GM19463 (cell line): ENCODE measurements at regions not wholly inside any gene's neighbourhood (a gene's known extent, or its start where the extent isn't known, plus 50 kb on each side); places are given as distances from the start of the nearest gene placed in this dataset.

Source experiments
- ATAC-seq: cut with Tn5 transposase; IDR thresholded peaks from one replicate; pipeline ENCODE4 v1.9.1; 2021; ENCODE audit warnings: mild to moderate bottlenecking, moderate library complexity; ENCODE audit not compliant: unreplicated experiment

GRCh38 chr4:171759274-171759673 is 53.9 kb upstream of the GALNTL6 start:
- ATAC-seq = no peak

- no peak for ATAC-seq
These were observed 61.7 kb upstream of the GALNTL6 start for GRCh38 chr4:171751538-171751937.

- ATAC-seq = no peak
These were observed 66.8 kb upstream of the GALNTL6 start for GRCh38 chr4:171746418-171746817.

- ATAC-seq = no peak
These were observed 70.8 kb upstream of the GALNTL6 start for GRCh38 chr4:171742436-171742835.

GRCh38 chr4:171727185-171727584 is 86.0 kb upstream of the GALNTL6 start:
- ATAC-seq = no peak

GRCh38 chr4:171721937-171722336 is 91.3 kb upstream of the GALNTL6 start:
- ATAC-seq = no peak

- ATAC-seq = no peak
These were observed 93.5 kb upstream of the GALNTL6 start for GRCh38 chr4:171719691-171720090.

- ATAC-seq = no peak
These were observed 94.5 kb upstream of the GALNTL6 start for GRCh38 chr4:171718665-171719064.

GRCh38 chr4:171718069-171718468 is 95.1 kb upstream of the GALNTL6 start:
- ATAC-seq = no peak

- no peak for ATAC-seq
These were observed 95.9 kb upstream of the GALNTL6 start for GRCh38 chr4:171717231-171717741.

- ATAC-seq = no peak
These were observed 97.2 kb upstream of the GALNTL6 start for GRCh38 chr4:171715973-171716372.

GRCh38 chr4:171714791-171715454 is 98.3 kb upstream of the GALNTL6 start:
- ATAC-seq = no peak

- no peak for ATAC-seq
These were observed 102.5 kb upstream of the GALNTL6 start for GRCh38 chr4:171710743-171711142.

- peak; percentile 96 for ATAC-seq
These were observed 136.5 kb upstream of the GALNTL6 start for GRCh38 chr4:171676555-171677215.

GRCh38 chr4:171674781-171675180 is 138.4 kb upstream of the GALNTL6 start:
- no peak for ATAC-seq

GRCh38 chr4:171668403-171668802 is 144.8 kb upstream of the GALNTL6 start:
- no peak for ATAC-seq

- ATAC-seq = no peak
These were observed 145.3 kb upstream of the GALNTL6 start for GRCh38 chr4:171667906-171668305.

GRCh38 chr4:171651071-171651470 is 162.1 kb upstream of the GALNTL6 start:
- no peak for ATAC-seq

- ATAC-seq = peak; percentile 81
These were observed 162.7 kb upstream of the GALNTL6 start for GRCh38 chr4:171650543-171650942.

- ATAC-seq = no peak
These were observed 164.3 kb upstream of the GALNTL6 start for GRCh38 chr4:171648926-171649325.

GRCh38 chr4:171646984-171647383 is 166.2 kb upstream of the GALNTL6 start:
- no peak for ATAC-seq

- peak; percentile 90 for ATAC-seq
These were observed 168.7 kb upstream of the GALNTL6 start for GRCh38 chr4:171644430-171645057.
